Neural crest cell (in vitro differentiated cells): ENCODE measurements at regions not wholly inside any gene's neighbourhood (a gene's known extent, or its start where the extent isn't known, plus 50 kb on each side); places are given as distances from the start of the nearest gene placed in this dataset.

Experiments
- DNase-seq: peaks from one replicate; pipeline ENCODE4 v3.0.0; 2021; ENCODE audit warnings: low read depth, mixed read lengths, low spot score
- H3K27ac Mint-ChIP-seq: one replicate; pipeline ENCODE4 v1.8.0; 2021; ENCODE audit warnings: mild to moderate bottlenecking, mixed read lengths; ENCODE audit not compliant: unreplicated experiment
- H3K27me3 Mint-ChIP-seq: 2 replicates; pipeline ENCODE4 v1.8.0; 2021; ENCODE audit warnings: low read depth, mild to moderate bottlenecking, mixed read lengths
- H3K36me3 Mint-ChIP-seq: 2 replicates; pipeline ENCODE4 v1.8.0; 2021; ENCODE audit warnings: low read depth, mild to moderate bottlenecking, mixed read lengths
- H3K4me1 Mint-ChIP-seq: 2 replicates; pipeline ENCODE4 v1.8.0; 2021; ENCODE audit warnings: mixed read lengths
- H3K4me3 Mint-ChIP-seq: one replicate; pipeline ENCODE4 v1.8.0; 2021; ENCODE audit warnings: mild to moderate bottlenecking, mixed read lengths
- H3K9me3 Mint-ChIP-seq: 2 replicates; pipeline ENCODE4 v1.8.0; 2021; ENCODE audit warnings: mixed read lengths
- CTCF ChIP-seq: fragments of 200-600 bp; sonication (generic); conservative IDR thresholded peaks from 2 replicates; pipeline ENCODE4 v1.5.0; 2021; ENCODE audit warnings: antibody characterized with exemption, mild to moderate bottlenecking

- no peaks in the 10 kb centered on the region for H3K27me3 Mint-ChIP-seq
- no peak overlapping the region for H3K4me3 Mint-ChIP-seq
- peaks cover 9% of the 10 kb centered on the region for H3K9me3 Mint-ChIP-seq
- no peaks in the 10 kb centered on the region for H3K36me3 Mint-ChIP-seq
- no peak overlapping the region for H3K27ac Mint-ChIP-seq
- H3K4me1 Mint-ChIP-seq: peaks cover 43% of the 10 kb centered on the region
- TF ChIP-seq CTCF: no peak
- no peak for DNase-seq
Measured at GRCh38 chr15:38196076-38196475, 56.6 kb upstream of the SPRED1 start.

- Mint-ChIP-seq H3K9me3 (peaks cover 9% of the 10 kb centered on the region), H3K27ac (peak overlapping the region; percentile 82), H3K4me3 (peak overlapping the region; percentile 57), H3K4me1 (peaks cover 51% of the 10 kb centered on the region), H3K27me3 (no peaks in the 10 kb centered on the region), H3K36me3 (no peaks in the 10 kb centered on the region)
- TF ChIP-seq CTCF: no peak
- DNase-seq: no peak
Measured at GRCh38 chr15:38197553-38197952, 55.1 kb upstream of the SPRED1 start.

- no peak for TF ChIP-seq CTCF
- Mint-ChIP-seq H3K9me3 (peaks cover 5% of the 10 kb centered on the region), H3K4me1 (peaks cover 49% of the 10 kb centered on the region), H3K27ac (no peak overlapping the region), H3K36me3 (no peaks in the 10 kb centered on the region), H3K4me3 (no peak overlapping the region), H3K27me3 (no peaks in the 10 kb centered on the region)
- no peak for DNase-seq
Measured at GRCh38 chr15:38201714-38202113, 50.9 kb upstream of the SPRED1 start.

- TF ChIP-seq CTCF: no peak
- Mint-ChIP-seq H3K27ac (no peak overlapping the region), H3K4me3 (no peak overlapping the region), H3K27me3 (no peaks in the 10 kb centered on the region), H3K36me3 (no peaks in the 10 kb centered on the region), H3K4me1 (peaks cover 49% of the 10 kb centered on the region), H3K9me3 (peaks cover 2% of the 10 kb centered on the region)
- no peak for DNase-seq
Measured at GRCh38 chr15:38202361-38202760, 50.3 kb upstream of the SPRED1 start.
